ENCODE measurements at regions not wholly inside any gene's neighbourhood (a gene's known extent, or its start where the extent isn't known, plus 50 kb on each side); places are given as distances from the start of the nearest gene placed in this dataset.

DNA sequence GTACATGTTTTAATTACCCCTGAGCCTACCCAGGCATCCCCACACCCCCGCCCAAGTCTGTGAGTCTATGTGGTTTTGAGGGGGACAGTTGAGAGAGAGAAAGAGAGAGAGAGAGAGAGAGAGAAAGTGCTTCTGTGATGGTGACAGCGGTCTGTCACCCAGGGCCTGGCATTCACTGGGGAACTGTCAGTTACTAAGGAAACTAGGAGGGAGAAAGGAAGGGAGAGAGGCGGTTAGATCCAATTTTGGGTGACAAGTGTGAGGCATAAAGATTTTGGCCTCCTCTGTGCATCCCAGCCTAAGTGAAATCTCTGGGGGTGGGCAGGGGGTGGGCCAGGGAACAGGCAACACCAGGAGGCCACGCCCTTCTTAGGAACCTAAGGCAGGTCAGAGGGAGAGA lies 498.3 kb downstream of the BUD13 start:
- TF ChIP-seq, protein P1, sequence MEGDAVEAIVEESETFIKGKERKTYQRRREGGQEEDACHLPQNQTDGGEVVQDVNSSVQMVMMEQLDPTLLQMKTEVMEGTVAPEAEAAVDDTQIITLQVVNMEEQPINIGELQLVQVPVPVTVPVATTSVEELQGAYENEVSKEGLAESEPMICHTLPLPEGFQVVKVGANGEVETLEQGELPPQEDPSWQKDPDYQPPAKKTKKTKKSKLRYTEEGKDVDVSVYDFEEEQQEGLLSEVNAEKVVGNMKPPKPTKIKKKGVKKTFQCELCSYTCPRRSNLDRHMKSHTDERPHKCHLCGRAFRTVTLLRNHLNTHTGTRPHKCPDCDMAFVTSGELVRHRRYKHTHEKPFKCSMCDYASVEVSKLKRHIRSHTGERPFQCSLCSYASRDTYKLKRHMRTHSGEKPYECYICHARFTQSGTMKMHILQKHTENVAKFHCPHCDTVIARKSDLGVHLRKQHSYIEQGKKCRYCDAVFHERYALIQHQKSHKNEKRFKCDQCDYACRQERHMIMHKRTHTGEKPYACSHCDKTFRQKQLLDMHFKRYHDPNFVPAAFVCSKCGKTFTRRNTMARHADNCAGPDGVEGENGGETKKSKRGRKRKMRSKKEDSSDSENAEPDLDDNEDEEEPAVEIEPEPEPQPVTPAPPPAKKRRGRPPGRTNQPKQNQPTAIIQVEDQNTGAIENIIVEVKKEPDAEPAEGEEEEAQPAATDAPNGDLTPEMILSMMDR (IDR thresholded peaks at IDR 0.05; ENCODE audit: poor library complexity, severe bottlenecking): no peak
- no peak for TF ChIP-seq EP300 (conservative IDR thresholded peaks at IDR 0.05; ENCODE audit: poor library complexity, severe bottlenecking)
- TF ChIP-seq POLR2AphosphoS5 (IDR thresholded peaks at IDR 0.05): no peak
- no peak for TF ChIP-seq RAD21 (conservative IDR thresholded peaks at IDR 0.05)
- TF ChIP-seq SMC3 (conservative IDR thresholded peaks at IDR 0.05; ENCODE audit: poor library complexity): no peak
- no peak for TF ChIP-seq MXI1 (conservative IDR thresholded peaks at IDR 0.05; ENCODE audit: poor library complexity, severe bottlenecking)
- no peak for TF ChIP-seq EZH2 (IDR thresholded peaks at IDR 0.05; ENCODE audit: borderline replicate concordance, insufficient read depth, low read length, poor library complexity, severe bottlenecking)

All from neural cell (in vitro differentiated cells).